Astrocyte (in vitro differentiated cells and primary cell): ENCODE measurements at regions not wholly inside any gene's neighbourhood (a gene's known extent, or its start where the extent isn't known, plus 50 kb on each side); places are given as distances from the start of the nearest gene placed in this dataset.

ENCODE experiments used
- DNase-seq: peaks from one replicate; pipeline ENCODE4 v3.0.0-alpha.2; 2010; ENCODE audit warnings: low read depth
- FAIRE-seq: peaks from 2 replicates; lab custom pipeline; 2011; peaks lifted over from hg19 to GRCh38; lab: Jason Lieb, UNC
- H2AFZ ChIP-seq: 2 replicates; pipeline ENCODE4 v1.6.0; 2012; ENCODE audit warnings: low read depth, low read length, inconsistent platforms
- H3K27ac ChIP-seq: 2 replicates; pipeline ENCODE4 v1.5.1; 2011; ENCODE audit warnings: low read depth, low read length, inconsistent platforms
- H3K27me3 ChIP-seq: 2 replicates; pipeline ENCODE4 v1.6.0; 2011; ENCODE audit warnings: low read length, inconsistent platforms; ENCODE audit not compliant: insufficient read depth
- H3K36me3 ChIP-seq: 2 replicates; pipeline ENCODE4 v1.5.1; 2011; ENCODE audit warnings: low read length, inconsistent platforms; ENCODE audit not compliant: insufficient read depth
- H3K4me1 ChIP-seq: 2 replicates; pipeline ENCODE4 v1.5.1; 2011; ENCODE audit warnings: low read length, inconsistent platforms; ENCODE audit not compliant: insufficient read depth
- H3K4me2 ChIP-seq: 2 replicates; pipeline ENCODE4 v1.6.0; 2012; ENCODE audit warnings: low read length, inconsistent platforms
- H3K4me3 ChIP-seq: 2 replicates; pipeline ENCODE4 v1.5.1; 2011; ENCODE audit warnings: low read depth, mild to moderate bottlenecking, low read length, inconsistent platforms; ENCODE audit not compliant: insufficient read depth
- H3K79me2 ChIP-seq: 2 replicates; pipeline ENCODE4 v1.6.0; 2012; ENCODE audit warnings: mild to moderate bottlenecking, low read length, inconsistent platforms; ENCODE audit not compliant: insufficient read depth
- H3K9ac ChIP-seq: 2 replicates; pipeline ENCODE4 v1.6.0; 2012; ENCODE audit warnings: mild to moderate bottlenecking, low read length, inconsistent platforms
- H3K9me3 ChIP-seq: 2 replicates; pipeline ENCODE4 v1.5.1; 2012; ENCODE audit warnings: low read depth, mild to moderate bottlenecking, low read length, inconsistent platforms; ENCODE audit not compliant: insufficient read depth
- H4K20me1 ChIP-seq: 2 replicates; pipeline ENCODE4 v1.6.0; 2012; ENCODE audit warnings: low read length, inconsistent platforms; ENCODE audit not compliant: insufficient read depth
- H3K27ac Mint-ChIP-seq: one replicate; pipeline ENCODE4 v1.8.0; 2021; ENCODE audit warnings: mild to moderate bottlenecking, mixed read lengths; ENCODE audit not compliant: unreplicated experiment
- H3K27me3 Mint-ChIP-seq: one replicate; pipeline ENCODE4 v1.8.0; 2021; ENCODE audit warnings: low read depth, mixed read lengths; ENCODE audit not compliant: unreplicated experiment
- H3K36me3 Mint-ChIP-seq: one replicate; pipeline ENCODE4 v1.8.0; 2021; ENCODE audit warnings: low read depth, mixed read lengths; ENCODE audit not compliant: unreplicated experiment
- H3K4me1 Mint-ChIP-seq: one replicate; pipeline ENCODE4 v1.8.0; 2021; ENCODE audit warnings: low read depth, mixed read lengths; ENCODE audit not compliant: unreplicated experiment
- H3K4me3 Mint-ChIP-seq: one replicate; pipeline ENCODE4 v1.8.0; 2021; ENCODE audit warnings: mild to moderate bottlenecking, moderate library complexity, mixed read lengths; ENCODE audit not compliant: unreplicated experiment
- H3K9me3 Mint-ChIP-seq: one replicate; pipeline ENCODE4 v1.8.0; 2021; ENCODE audit warnings: mild to moderate bottlenecking, mixed read lengths; ENCODE audit not compliant: unreplicated experiment
- CTCF ChIP-seq: IDR thresholded peaks from 2 replicates; pipeline ENCODE4 v1.5.1; 2011; ENCODE audit warnings: low read depth, mild to moderate bottlenecking, inconsistent platforms, low read length, moderate library complexity; ENCODE audit not compliant: insufficient read depth
- EZH2 ChIP-seq: IDR thresholded peaks from 2 replicates; pipeline ENCODE4 v1.6.1; 2012; ENCODE audit warnings: mild to moderate bottlenecking, low read length, inconsistent platforms; ENCODE audit not compliant: insufficient read depth

GRCh38 chr11:130587658-130588057 is 139.2 kb downstream of the ADAMTS15 start:
- peaks cover 8% of the 10 kb centered on the region for H3K4me1 ChIP-seq
- DNase-seq (no peak), FAIRE-seq (no peak)
- Mint-ChIP-seq H3K27ac (no peak overlapping the region), H3K27me3 (no peaks in the 10 kb centered on the region), H3K4me3 (no peak overlapping the region), H3K4me1 (peaks cover 14% of the 10 kb centered on the region), H3K9me3 (no peaks in the 10 kb centered on the region), H3K36me3 (no peaks in the 10 kb centered on the region)
- TF ChIP-seq CTCF (no peak), EZH2 (no peak)
- H3K9me3 ChIP-seq = no peaks in the 10 kb centered on the region
- H2AFZ ChIP-seq = no peak overlapping the region
- H3K36me3 ChIP-seq = no peaks in the 10 kb centered on the region
- no peaks in the 10 kb centered on the region for H3K27me3 ChIP-seq
- H4K20me1 ChIP-seq = no peaks in the 10 kb centered on the region
- no peak overlapping the region for H3K9ac ChIP-seq
- H3K4me3 ChIP-seq = no peak overlapping the region
- no peaks in the 10 kb centered on the region for H3K79me2 ChIP-seq
- H3K27ac ChIP-seq = no peak overlapping the region
- no peak overlapping the region for H3K4me2 ChIP-seq

GRCh38 chr11:130588471-130588870 is 140.0 kb downstream of the ADAMTS15 start:
- H3K9ac ChIP-seq = no peak overlapping the region
- no peak overlapping the region for H3K27ac ChIP-seq
- Mint-ChIP-seq H3K4me1 (peaks cover 14% of the 10 kb centered on the region), H3K27me3 (no peaks in the 10 kb centered on the region), H3K27ac (no peak overlapping the region), H3K4me3 (no peak overlapping the region), H3K9me3 (no peaks in the 10 kb centered on the region), H3K36me3 (no peaks in the 10 kb centered on the region)
- no peak overlapping the region for H2AFZ ChIP-seq
- H4K20me1 ChIP-seq = no peaks in the 10 kb centered on the region
- no peaks in the 10 kb centered on the region for H3K27me3 ChIP-seq
- H3K36me3 ChIP-seq = no peaks in the 10 kb centered on the region
- H3K4me2 ChIP-seq = no peak overlapping the region
- TF ChIP-seq EZH2 (no peak), CTCF (no peak)
- FAIRE-seq = no peak
- H3K4me3 ChIP-seq = no peak overlapping the region
- H3K79me2 ChIP-seq = no peaks in the 10 kb centered on the region
- H3K9me3 ChIP-seq = no peaks in the 10 kb centered on the region
- H3K4me1 ChIP-seq = peaks cover 8% of the 10 kb centered on the region
- DNase-seq = peak; percentile 46

- Histone ChIP-seq H3K4me2 (no peak overlapping the region), H3K79me2 (no peaks in the 10 kb centered on the region), H2AFZ (no peak overlapping the region), H3K36me3 (no peaks in the 10 kb centered on the region), H3K9me3 (no peaks in the 10 kb centered on the region), H3K27ac (no peak overlapping the region), H3K9ac (no peak overlapping the region), H3K4me3 (no peak overlapping the region), H3K27me3 (no peaks in the 10 kb centered on the region), H3K4me1 (no peaks in the 10 kb centered on the region), H4K20me1 (no peaks in the 10 kb centered on the region)
- DNase-seq = peak; percentile 55
- no peaks in the 10 kb centered on the region for H3K36me3 Mint-ChIP-seq
- peaks cover 2% of the 10 kb centered on the region for H3K27me3 Mint-ChIP-seq
- no peak overlapping the region for H3K27ac Mint-ChIP-seq
- no peak for TF ChIP-seq EZH2
- no peaks in the 10 kb centered on the region for H3K9me3 Mint-ChIP-seq
- H3K4me3 Mint-ChIP-seq = no peak overlapping the region
- H3K4me1 Mint-ChIP-seq = peaks cover 5% of the 10 kb centered on the region
- peak; percentile 13 for FAIRE-seq
Observed at GRCh38 chr11:130592056-130592455, 143.6 kb downstream of the ADAMTS15 start.
